SK-N-SH treated with all-trans-retinoic acid at 6 μM for 48 hours (cell line): ENCODE measurements at regions not wholly inside any gene's neighbourhood (a gene's known extent, or its start where the extent isn't known, plus 50 kb on each side); places are given as distances from the start of the nearest gene placed in this dataset.

ENCODE experiments used
- ATAC-seq: fragments of 200-7000 bp; cut with Tn5 transposase; 3 replicates; pipeline ENCODE4 v1.9.1; 2020; ENCODE audit warnings: mild to moderate bottlenecking, moderate library complexity
- ARNTL ChIP-seq: fragments of 450-650 bp; formaldehyde crosslinking; IDR thresholded peaks from 2 replicates; pipeline ENCODE4 v1.5.0; 2020; ENCODE audit warnings: low read depth, mild to moderate bottlenecking, moderate library complexity, borderline replicate concordance
- CSDC2 ChIP-seq: fragments of 250-450 bp; sonication (Bioruptor Pico); IDR thresholded peaks from 2 replicates; pipeline ENCODE4 v1.5.0; 2020; ENCODE audit warnings: mild to moderate bottlenecking, moderate library complexity
- ESRRG ChIP-seq: fragments of 250-450 bp; sonication (Bioruptor Pico); IDR thresholded peaks from 2 replicates; pipeline ENCODE4 v1.6.1; 2021; ENCODE audit warnings: mild to moderate bottlenecking
- GLIS3 ChIP-seq: fragments of 250-450 bp; sonication (Bioruptor Pico); IDR thresholded peaks from 2 replicates; pipeline ENCODE4 v1.5.0; 2020; ENCODE audit warnings: mild to moderate bottlenecking, moderate library complexity
- ISL1 ChIP-seq: fragments of 250-450 bp; sonication (Bioruptor Pico); IDR thresholded peaks from 2 replicates; pipeline ENCODE4 v2.1.2; 2022; ENCODE audit warnings: mild to moderate bottlenecking, moderate library complexity
- OSR1 ChIP-seq: fragments of 250-450 bp; sonication (Bioruptor Pico); IDR thresholded peaks from 2 replicates; pipeline ENCODE4 v1.8.0; 2022; ENCODE audit warnings: moderate library complexity, mild to moderate bottlenecking, inconsistent platforms
- PPARA ChIP-seq: fragments of 250-450 bp; sonication (Bioruptor Pico); IDR thresholded peaks from 2 replicates; pipeline ENCODE4 v1.5.0; 2020; ENCODE audit warnings: mild to moderate bottlenecking, borderline replicate concordance
- RARB ChIP-seq: fragments of 250-450 bp; sonication (Bioruptor Pico); IDR thresholded peaks from 2 replicates; pipeline ENCODE4 v1.8.0; 2021; ENCODE audit warnings: mild to moderate bottlenecking, moderate library complexity
- SNAI2 ChIP-seq: fragments of 250-450 bp; sonication (Bioruptor Pico); IDR thresholded peaks from 2 replicates; pipeline ENCODE4 v1.5.0; 2020; ENCODE audit warnings: mild to moderate bottlenecking, moderate library complexity
- TCF4 ChIP-seq: fragments of 250-450 bp; sonication (Bioruptor Pico); IDR thresholded peaks from 2 replicates; pipeline ENCODE4 v1.8.0; 2021; ENCODE audit warnings: mild to moderate bottlenecking, moderate library complexity, borderline replicate concordance
- TOX ChIP-seq: fragments of 250-450 bp; sonication (Bioruptor Pico); IDR thresholded peaks from 2 replicates; pipeline ENCODE4 v1.8.0; 2021; ENCODE audit warnings: mild to moderate bottlenecking, moderate library complexity, borderline replicate concordance
- ZC3H10 ChIP-seq: fragments of 250-450 bp; sonication (Bioruptor Pico); IDR thresholded peaks from 2 replicates; pipeline ENCODE4 v1.5.1; 2021; ENCODE audit warnings: mild to moderate bottlenecking, moderate library complexity
- ZFP3 ChIP-seq: fragments of 250-450 bp; sonication (Bioruptor Pico); IDR thresholded peaks from 2 replicates; pipeline ENCODE4 v1.5.0; 2020; ENCODE audit warnings: mild to moderate bottlenecking, moderate library complexity
- ZFP30 ChIP-seq: fragments of 450-650 bp; formaldehyde crosslinking; IDR thresholded peaks from 2 replicates; pipeline ENCODE4 v1.5.0; 2022; ENCODE audit warnings: mild to moderate bottlenecking, moderate library complexity
- ZNF565 ChIP-seq: fragments of 450-650 bp; formaldehyde crosslinking; conservative IDR thresholded peaks from 2 replicates; pipeline ENCODE4 v1.5.0; 2020; ENCODE audit warnings: low read depth, mild to moderate bottlenecking, moderate library complexity
- ZNF70 ChIP-seq: fragments of 450-650 bp; formaldehyde crosslinking; IDR thresholded peaks from 2 replicates; pipeline ENCODE4 v1.5.0; 2020; ENCODE audit warnings: mild to moderate bottlenecking, moderate library complexity
- ZNF8 ChIP-seq: fragments of 450-650 bp; formaldehyde crosslinking; IDR thresholded peaks from 2 replicates; pipeline ENCODE4 v1.5.0; 2020; ENCODE audit warnings: mild to moderate bottlenecking, moderate library complexity
- TF ChIP-seq, protein P1 (sequence below): fragments of 250-450 bp; sonication (Bioruptor Pico); IDR thresholded peaks from 2 replicates; pipeline ENCODE4 v1.5.0; 2020; ENCODE audit warnings: mild to moderate bottlenecking, moderate library complexity
- TF ChIP-seq, protein P2 (sequence below): fragments of 250-450 bp; sonication (Bioruptor Pico); IDR thresholded peaks from 2 replicates; pipeline ENCODE4 v1.8.0; 2020; ENCODE audit warnings: mild to moderate bottlenecking, moderate library complexity, borderline replicate concordance
- TF ChIP-seq, protein P3 (sequence below): fragments of 250-450 bp; sonication (Bioruptor Pico); IDR thresholded peaks from 2 replicates; pipeline ENCODE4 v1.8.0; 2021; ENCODE audit warnings: low read depth, mild to moderate bottlenecking, moderate library complexity, borderline replicate concordance
- TF ChIP-seq, protein P4 (sequence below): fragments of 250-450 bp; sonication (Bioruptor Pico); IDR thresholded peaks from 2 replicates; pipeline ENCODE4 v1.5.1; 2020; ENCODE audit warnings: low read depth, mild to moderate bottlenecking, moderate library complexity
- TF ChIP-seq, protein P5 (sequence below): fragments of 250-450 bp; sonication (Bioruptor Pico); IDR thresholded peaks from 2 replicates; pipeline ENCODE4 v1.5.1; 2021; ENCODE audit warnings: mild to moderate bottlenecking, moderate library complexity

DNA sequence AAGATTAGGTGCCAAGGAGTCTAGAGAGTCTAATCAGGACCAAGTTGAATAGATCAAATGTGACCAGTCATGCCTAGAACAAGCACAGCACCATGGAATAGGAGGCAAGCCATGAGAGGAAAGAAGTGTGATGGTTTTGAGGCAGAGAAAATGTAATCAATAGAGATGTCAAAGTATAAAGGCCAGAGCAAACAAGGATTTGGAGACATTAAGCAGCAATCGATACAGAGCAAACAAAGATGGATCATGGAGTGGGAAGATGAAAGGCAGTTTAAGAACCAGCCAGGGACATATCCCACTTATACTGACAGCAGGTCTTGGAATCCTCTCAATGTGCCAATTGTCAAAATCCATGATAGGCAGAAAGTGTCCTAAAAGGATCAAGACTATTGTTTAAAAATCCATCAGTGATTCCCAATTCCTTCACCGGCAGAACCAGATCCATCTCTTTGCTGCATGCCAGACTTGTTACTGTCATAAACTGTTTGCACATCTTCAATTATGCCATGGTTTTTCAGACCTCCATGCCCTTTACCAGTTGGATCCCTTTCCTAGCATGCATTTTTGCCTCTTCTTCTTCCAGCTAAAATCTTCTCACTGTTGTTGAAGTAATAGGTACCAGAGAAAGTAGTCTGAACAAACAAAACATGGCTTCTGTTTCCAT is 520.7 kb upstream of the ARX start:
- ATAC-seq, result no peak
- TF ChIP-seq PPARA (no peak), ISL1 (CRISPR knock-in tag) (no peak), OSR1 (CRISPR knock-in tag) (no peak), ZFP3 (no peak), SNAI2 (CRISPR knock-in tag) (no peak), ZNF70 (CRISPR knock-in tag) (no peak), ZNF565 (CRISPR knock-in tag) (no peak), TCF4 (CRISPR knock-in tag) (no peak), ARNTL (CRISPR knock-in tag) (no peak), ZFP30 (CRISPR knock-in tag) (no peak), CSDC2 (no peak), ESRRG (CRISPR knock-in tag) (no peak), TOX (no peak), ZNF8 (CRISPR knock-in tag) (no peak)
- TF ChIP-seq, protein P1, sequence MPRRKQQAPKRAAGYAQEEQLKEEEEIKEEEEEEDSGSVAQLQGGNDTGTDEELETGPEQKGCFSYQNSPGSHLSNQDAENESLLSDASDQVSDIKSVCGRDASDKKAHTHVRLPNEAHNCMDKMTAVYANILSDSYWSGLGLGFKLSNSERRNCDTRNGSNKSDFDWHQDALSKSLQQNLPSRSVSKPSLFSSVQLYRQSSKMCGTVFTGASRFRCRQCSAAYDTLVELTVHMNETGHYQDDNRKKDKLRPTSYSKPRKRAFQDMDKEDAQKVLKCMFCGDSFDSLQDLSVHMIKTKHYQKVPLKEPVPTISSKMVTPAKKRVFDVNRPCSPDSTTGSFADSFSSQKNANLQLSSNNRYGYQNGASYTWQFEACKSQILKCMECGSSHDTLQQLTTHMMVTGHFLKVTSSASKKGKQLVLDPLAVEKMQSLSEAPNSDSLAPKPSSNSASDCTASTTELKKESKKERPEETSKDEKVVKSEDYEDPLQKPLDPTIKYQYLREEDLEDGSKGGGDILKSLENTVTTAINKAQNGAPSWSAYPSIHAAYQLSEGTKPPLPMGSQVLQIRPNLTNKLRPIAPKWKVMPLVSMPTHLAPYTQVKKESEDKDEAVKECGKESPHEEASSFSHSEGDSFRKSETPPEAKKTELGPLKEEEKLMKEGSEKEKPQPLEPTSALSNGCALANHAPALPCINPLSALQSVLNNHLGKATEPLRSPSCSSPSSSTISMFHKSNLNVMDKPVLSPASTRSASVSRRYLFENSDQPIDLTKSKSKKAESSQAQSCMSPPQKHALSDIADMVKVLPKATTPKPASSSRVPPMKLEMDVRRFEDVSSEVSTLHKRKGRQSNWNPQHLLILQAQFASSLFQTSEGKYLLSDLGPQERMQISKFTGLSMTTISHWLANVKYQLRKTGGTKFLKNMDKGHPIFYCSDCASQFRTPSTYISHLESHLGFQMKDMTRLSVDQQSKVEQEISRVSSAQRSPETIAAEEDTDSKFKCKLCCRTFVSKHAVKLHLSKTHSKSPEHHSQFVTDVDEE (CRISPR knock-in tag), result no peak
- TF ChIP-seq, protein P2, sequence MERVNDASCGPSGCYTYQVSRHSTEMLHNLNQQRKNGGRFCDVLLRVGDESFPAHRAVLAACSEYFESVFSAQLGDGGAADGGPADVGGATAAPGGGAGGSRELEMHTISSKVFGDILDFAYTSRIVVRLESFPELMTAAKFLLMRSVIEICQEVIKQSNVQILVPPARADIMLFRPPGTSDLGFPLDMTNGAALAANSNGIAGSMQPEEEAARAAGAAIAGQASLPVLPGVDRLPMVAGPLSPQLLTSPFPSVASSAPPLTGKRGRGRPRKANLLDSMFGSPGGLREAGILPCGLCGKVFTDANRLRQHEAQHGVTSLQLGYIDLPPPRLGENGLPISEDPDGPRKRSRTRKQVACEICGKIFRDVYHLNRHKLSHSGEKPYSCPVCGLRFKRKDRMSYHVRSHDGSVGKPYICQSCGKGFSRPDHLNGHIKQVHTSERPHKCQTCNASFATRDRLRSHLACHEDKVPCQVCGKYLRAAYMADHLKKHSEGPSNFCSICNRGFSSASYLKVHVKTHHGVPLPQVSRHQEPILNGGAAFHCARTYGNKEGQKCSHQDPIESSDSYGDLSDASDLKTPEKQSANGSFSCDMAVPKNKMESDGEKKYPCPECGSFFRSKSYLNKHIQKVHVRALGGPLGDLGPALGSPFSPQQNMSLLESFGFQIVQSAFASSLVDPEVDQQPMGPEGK (CRISPR knock-in tag), result no peak
- TF ChIP-seq, protein P3, sequence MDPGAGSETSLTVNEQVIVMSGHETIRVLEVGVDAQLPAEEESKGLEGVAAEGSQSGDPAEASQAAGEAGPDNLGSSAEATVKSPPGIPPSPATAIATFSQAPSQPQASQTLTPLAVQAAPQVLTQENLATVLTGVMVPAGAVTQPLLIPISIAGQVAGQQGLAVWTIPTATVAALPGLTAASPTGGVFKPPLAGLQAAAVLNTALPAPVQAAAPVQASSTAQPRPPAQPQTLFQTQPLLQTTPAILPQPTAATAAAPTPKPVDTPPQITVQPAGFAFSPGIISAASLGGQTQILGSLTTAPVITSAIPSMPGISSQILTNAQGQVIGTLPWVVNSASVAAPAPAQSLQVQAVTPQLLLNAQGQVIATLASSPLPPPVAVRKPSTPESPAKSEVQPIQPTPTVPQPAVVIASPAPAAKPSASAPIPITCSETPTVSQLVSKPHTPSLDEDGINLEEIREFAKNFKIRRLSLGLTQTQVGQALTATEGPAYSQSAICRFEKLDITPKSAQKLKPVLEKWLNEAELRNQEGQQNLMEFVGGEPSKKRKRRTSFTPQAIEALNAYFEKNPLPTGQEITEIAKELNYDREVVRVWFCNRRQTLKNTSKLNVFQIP, result no peak
- TF ChIP-seq, protein P4, sequence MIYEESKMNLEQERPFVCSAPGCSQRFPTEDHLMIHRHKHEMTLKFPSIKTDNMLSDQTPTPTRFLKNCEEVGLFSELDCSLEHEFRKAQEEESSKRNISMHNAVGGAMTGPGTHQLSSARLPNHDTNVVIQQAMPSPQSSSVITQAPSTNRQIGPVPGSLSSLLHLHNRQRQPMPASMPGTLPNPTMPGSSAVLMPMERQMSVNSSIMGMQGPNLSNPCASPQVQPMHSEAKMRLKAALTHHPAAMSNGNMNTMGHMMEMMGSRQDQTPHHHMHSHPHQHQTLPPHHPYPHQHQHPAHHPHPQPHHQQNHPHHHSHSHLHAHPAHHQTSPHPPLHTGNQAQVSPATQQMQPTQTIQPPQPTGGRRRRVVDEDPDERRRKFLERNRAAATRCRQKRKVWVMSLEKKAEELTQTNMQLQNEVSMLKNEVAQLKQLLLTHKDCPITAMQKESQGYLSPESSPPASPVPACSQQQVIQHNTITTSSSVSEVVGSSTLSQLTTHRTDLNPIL, result no peak
- TF ChIP-seq, protein P5, sequence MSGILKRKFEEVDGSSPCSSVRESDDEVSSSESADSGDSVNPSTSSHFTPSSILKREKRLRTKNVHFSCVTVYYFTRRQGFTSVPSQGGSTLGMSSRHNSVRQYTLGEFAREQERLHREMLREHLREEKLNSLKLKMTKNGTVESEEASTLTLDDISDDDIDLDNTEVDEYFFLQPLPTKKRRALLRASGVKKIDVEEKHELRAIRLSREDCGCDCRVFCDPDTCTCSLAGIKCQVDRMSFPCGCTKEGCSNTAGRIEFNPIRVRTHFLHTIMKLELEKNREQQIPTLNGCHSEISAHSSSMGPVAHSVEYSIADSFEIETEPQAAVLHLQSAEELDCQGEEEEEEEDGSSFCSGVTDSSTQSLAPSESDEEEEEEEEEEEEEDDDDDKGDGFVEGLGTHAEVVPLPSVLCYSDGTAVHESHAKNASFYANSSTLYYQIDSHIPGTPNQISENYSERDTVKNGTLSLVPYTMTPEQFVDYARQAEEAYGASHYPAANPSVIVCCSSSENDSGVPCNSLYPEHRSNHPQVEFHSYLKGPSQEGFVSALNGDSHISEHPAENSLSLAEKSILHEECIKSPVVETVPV (CRISPR knock-in tag), result no peak

DNA sequence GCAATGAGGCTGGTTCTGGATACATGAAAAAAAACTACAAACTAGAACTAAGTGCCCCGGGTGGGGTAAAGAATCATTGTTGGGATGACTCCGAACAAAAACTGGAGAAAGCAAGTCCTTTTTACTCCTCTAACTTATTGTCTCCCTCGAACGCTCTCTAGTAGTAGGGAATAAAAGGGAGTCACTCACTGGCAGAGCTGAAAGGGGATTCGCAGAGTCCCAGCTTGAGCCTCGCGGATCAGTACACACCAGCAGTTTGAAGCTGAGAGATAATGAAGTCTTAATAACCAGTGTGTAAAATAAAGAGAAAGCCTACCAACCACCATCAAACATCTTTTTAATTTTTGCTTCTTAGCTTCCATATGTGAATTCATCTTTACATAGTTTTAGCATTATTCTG is 521.9 kb upstream of the ARX start:
- ATAC-seq, result no peak
- TF ChIP-seq ZNF8 (CRISPR knock-in tag), result no peak
- TF ChIP-seq RARB (CRISPR knock-in tag), result no peak
- TF ChIP-seq PPARA, result no peak
- TF ChIP-seq OSR1 (CRISPR knock-in tag), result no peak
- no peak for TF ChIP-seq ZFP30 (CRISPR knock-in tag)
- TF ChIP-seq ZNF70 (CRISPR knock-in tag), result no peak
- no peak for TF ChIP-seq ZC3H10 (CRISPR knock-in tag)
- no peak for TF ChIP-seq ISL1 (CRISPR knock-in tag)
- TF ChIP-seq, protein P2 (CRISPR knock-in tag), result no peak
- no peak for TF ChIP-seq TCF4 (CRISPR knock-in tag)
- TF ChIP-seq, protein P5 (CRISPR knock-in tag), result no peak
- no peak for TF ChIP-seq CSDC2
- TF ChIP-seq SNAI2 (CRISPR knock-in tag), result no peak
- TF ChIP-seq TOX, result no peak
- no peak for TF ChIP-seq ESRRG (CRISPR knock-in tag)
- no peak for TF ChIP-seq GLIS3 (CRISPR knock-in tag)
- TF ChIP-seq, protein P1 (CRISPR knock-in tag), result no peak
